ENCODE measurements at regions not wholly inside any gene's neighbourhood (a gene's known extent, or its start where the extent isn't known, plus 50 kb on each side); places are given as distances from the start of the nearest gene placed in this dataset.

DNA sequence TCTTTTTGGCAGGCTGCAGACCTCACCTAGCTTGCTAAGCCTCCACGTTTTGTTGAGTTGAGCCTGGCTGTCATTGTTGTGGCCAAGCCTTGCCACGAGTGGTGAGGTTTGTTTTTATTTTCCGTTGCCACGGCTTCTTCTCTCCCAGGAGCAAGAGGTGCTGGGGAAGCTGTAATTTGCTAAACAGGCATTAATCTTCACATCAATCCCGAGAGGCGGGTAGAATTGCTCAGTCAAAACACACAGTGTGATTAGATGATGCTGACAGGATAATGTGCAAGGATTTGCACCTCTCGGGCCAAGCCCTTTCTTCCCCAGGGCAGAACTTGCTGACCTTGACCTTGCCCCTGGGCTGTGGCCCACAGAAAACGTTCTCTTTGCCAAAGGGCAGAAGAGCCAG lies 72.2 kb upstream of the ATP6AP2 start:
- H3K36me3 ChIP-seq (ENCODE audit: control insufficient read depth, insufficient read depth, low read length): no peaks in the 10 kb centered on the region
- ChIA-PET POLR2A (no interaction called here), CTCF (no interaction called here)
- DNase-seq (ENCODE audit: low read depth): no peak
- H3K4me3 ChIP-seq (ENCODE audit: low read depth, low read length): no peak overlapping the region
- no peaks in the 10 kb centered on the region for H3K27me3 ChIP-seq (ENCODE audit: control insufficient read depth, insufficient read depth, low read length)
- TF ChIP-seq, protein P1, sequence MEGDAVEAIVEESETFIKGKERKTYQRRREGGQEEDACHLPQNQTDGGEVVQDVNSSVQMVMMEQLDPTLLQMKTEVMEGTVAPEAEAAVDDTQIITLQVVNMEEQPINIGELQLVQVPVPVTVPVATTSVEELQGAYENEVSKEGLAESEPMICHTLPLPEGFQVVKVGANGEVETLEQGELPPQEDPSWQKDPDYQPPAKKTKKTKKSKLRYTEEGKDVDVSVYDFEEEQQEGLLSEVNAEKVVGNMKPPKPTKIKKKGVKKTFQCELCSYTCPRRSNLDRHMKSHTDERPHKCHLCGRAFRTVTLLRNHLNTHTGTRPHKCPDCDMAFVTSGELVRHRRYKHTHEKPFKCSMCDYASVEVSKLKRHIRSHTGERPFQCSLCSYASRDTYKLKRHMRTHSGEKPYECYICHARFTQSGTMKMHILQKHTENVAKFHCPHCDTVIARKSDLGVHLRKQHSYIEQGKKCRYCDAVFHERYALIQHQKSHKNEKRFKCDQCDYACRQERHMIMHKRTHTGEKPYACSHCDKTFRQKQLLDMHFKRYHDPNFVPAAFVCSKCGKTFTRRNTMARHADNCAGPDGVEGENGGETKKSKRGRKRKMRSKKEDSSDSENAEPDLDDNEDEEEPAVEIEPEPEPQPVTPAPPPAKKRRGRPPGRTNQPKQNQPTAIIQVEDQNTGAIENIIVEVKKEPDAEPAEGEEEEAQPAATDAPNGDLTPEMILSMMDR (IDR thresholded peaks at IDR 0.05; ENCODE audit: insufficient read depth, low read depth, low read length): no peak

DNA sequence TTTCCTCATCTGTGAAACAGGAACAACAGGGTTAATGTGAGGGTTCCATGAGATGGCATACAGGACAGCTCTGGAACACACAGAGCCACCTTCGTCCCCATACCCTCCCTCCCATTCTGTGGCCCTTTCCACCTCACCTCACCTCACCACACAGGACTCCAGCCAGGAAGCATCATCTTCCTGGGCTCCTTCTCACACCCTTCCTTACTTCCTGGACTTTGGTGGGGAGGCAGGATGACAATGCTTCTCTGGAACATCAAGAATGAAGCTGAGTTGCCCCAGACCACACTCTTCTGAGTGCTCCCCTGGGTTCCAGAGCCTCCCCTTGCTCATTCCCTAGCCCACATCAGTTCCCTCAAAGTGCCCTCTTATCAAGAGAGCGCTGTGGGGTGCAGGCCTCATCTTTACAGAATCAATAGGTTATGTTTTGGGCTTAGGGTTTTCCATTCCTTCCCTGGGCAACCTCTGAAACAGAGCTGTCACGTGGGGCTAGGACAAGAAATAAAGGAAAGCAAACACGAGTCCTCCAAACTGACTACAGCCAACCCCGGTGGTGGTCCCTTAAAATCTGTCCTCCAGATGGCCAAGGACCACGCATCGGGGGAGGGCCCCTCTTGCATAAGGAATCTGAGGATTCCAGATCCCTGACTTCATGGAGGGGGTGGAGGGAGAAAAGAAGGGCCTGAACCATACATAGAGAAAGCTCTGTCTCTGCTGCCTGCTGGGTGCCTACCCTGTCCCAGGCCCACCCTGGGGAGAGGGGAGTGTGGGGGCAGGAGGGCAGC lies 74.4 kb upstream of the ATP6AP2 start:
- ChIA-PET CTCF (no interaction called here), POLR2A (no interaction called here)
- DNase-seq (ENCODE audit: low read depth): no peak
- TF ChIP-seq, protein P1 (IDR thresholded peaks at IDR 0.05; ENCODE audit: insufficient read depth, low read depth, low read length): no peak
- H3K4me3 ChIP-seq (ENCODE audit: low read depth, low read length): no peak overlapping the region
- H3K36me3 ChIP-seq (ENCODE audit: control insufficient read depth, insufficient read depth, low read length): no peaks in the 10 kb centered on the region
- H3K27me3 ChIP-seq (ENCODE audit: control insufficient read depth, insufficient read depth, low read length): no peaks in the 10 kb centered on the region

DNA sequence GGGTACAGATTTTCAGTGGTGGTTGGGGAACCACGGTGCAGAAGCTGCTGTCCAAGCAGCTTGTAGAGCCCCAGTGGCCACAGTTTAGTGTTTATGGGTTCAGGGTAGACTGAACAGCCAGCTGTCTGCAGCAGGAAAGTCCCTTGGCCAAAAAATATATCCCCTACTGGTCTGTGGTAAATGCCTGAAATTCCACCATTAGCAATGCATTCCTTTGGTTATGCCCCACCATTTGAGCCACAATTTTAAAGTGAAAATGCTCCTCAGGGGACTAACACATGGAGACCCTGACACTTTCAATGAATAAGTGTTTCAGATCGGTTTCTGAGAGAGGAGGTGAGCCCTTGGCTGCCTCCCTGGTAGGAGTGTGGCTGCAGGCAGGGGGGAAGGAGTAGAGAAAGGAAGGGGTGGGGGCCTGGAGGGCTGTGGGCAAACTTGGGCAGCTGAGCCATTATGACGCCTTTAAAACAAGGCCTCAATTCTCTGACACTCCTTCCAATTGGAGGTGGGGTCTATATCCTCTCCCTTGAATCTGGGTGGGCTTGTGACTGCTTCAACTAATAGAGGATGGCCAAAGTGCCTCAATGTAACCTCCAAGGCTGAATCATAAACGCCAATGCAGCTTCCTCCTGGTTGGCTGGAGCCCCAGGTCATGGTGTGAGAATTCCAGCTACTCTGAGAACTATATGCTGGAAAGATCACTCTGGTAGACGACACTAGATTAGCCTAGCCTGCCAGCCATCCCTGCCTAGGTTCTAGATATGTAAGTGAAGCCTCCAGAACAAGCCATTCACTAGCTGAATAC lies 75.8 kb upstream of the ATP6AP2 start:
- CTCF ChIA-PET: no interaction called here
- POLR2A ChIA-PET: no interaction called here
- TF ChIP-seq, protein P1 (IDR thresholded peaks at IDR 0.05; ENCODE audit: insufficient read depth, low read depth, low read length): no peak
- H3K36me3 ChIP-seq (ENCODE audit: control insufficient read depth, insufficient read depth, low read length): no peaks in the 10 kb centered on the region
- peak; percentile 43 for DNase-seq (ENCODE audit: low read depth)
- no peak overlapping the region for H3K4me3 ChIP-seq (ENCODE audit: low read depth, low read length)
- no peaks in the 10 kb centered on the region for H3K27me3 ChIP-seq (ENCODE audit: control insufficient read depth, insufficient read depth, low read length)

DNA sequence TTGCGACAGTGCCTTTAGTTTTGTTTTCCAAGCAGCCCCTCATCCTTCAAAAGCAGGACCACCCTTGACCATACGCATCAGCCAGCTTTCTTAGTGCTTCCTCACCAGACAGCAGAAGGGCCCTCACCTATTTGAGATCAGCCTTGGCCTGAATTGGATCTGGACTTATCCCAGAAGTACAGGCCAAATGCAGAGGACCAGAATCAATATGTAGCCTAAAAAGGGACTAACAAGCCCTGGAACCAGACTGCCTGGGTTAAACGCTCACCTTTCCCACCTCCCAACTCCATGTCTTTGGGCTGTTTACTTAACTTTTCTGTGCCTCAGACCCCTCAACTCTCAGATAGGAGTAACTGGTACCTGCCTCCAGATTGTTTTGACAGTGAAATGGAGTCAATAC lies 77.7 kb upstream of the ATP6AP2 start:
- no peak overlapping the region for H3K4me3 ChIP-seq (ENCODE audit: low read depth, low read length)
- TF ChIP-seq, protein P1 (IDR thresholded peaks at IDR 0.05; ENCODE audit: insufficient read depth, low read depth, low read length): no peak
- CTCF ChIA-PET: no interaction called here
- H3K36me3 ChIP-seq (ENCODE audit: control insufficient read depth, insufficient read depth, low read length): no peaks in the 10 kb centered on the region
- DNase-seq (ENCODE audit: low read depth): no peak
- POLR2A ChIA-PET: no interaction called here
- H3K27me3 ChIP-seq (ENCODE audit: control insufficient read depth, insufficient read depth, low read length): no peaks in the 10 kb centered on the region

DNA sequence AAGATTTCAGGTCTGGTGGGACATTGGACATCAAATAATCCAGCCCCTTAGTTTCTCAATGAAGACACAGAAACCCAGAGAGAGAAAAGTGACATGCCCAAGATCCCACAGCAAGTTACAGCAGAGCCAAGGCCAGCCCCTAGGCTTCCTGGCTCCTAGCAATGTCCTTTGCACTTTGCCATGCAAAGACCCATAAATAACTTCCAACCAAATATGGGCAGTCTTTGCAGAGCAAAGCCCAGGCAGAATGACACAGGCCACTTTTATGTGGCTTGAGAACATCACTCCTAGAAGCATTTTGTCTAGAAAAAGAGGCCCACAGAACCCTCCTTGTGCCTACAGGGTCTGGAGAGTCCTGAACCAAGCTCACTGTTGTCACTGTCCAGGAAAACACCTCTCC lies 78.1 kb upstream of the ATP6AP2 start:
- CTCF ChIA-PET: no interaction called here
- TF ChIP-seq, protein P1 (IDR thresholded peaks at IDR 0.05; ENCODE audit: insufficient read depth, low read depth, low read length): no peak
- POLR2A ChIA-PET: no interaction called here
- no peaks in the 10 kb centered on the region for H3K27me3 ChIP-seq (ENCODE audit: control insufficient read depth, insufficient read depth, low read length)
- H3K36me3 ChIP-seq (ENCODE audit: control insufficient read depth, insufficient read depth, low read length): no peaks in the 10 kb centered on the region
- no peak overlapping the region for H3K4me3 ChIP-seq (ENCODE audit: low read depth, low read length)
- no peak for DNase-seq (ENCODE audit: low read depth)

Measured in BJ (cell line).